ENCODE measurements at regions not wholly inside any gene's neighbourhood (a gene's known extent, or its start where the extent isn't known, plus 50 kb on each side); places are given as distances from the start of the nearest gene placed in this dataset.

DNA sequence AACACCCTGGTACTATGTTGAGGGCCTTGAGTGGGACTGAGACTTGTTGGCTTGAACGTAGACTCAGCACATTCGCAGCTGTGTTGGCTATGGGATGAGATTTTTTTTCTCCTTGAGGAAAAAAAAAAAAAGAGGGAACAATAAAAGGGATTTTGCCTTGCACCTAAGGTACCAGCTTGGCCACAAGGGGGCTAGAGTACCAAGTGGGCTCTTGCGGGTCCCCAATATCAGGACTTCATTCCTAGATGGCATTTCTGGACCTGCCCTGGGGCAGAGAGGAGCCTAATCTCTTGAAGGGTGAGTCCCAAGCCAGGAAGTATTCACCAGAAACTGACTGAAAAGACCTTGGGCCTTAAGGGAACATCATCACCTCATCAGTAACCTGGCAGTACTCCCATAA lies 1083.6 kb upstream of the PHF14 start:
- DNase-seq = no peak

DNA sequence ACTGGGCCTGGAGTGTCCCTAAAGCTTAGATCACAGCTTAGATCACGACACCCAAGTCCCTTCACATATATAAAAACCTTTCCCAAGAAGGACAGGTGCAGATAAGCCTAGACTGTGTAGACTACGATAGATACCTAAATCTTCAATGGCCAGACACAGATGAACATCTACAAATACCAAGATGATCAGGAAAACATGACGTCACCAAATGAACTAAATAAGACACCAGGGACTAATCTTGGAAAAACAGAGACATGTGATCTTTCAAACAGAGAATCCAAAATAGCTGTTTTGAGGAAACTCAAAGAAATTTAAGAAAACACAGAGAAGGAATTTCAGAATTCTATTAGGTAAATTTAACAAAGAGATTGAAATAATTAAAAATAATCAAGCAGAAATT lies 1082.6 kb upstream of the PHF14 start:
- no peak for DNase-seq

DNA sequence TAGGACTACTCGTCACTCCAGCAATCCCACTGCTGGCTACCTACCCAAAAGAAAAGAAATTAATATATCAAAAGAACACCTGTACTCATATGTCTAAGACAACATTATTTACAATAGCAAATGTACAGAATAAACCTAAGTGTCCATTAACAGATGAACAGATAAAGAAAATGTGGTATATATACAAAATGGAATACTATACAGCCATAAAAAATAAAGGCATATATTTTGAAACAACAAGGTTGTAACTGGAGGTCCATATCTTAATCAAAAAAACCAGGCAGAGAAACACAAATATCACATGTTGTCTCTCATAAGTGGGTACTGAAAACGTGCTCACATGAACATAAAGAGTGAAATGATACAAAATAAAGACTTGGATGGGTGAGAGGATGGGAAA lies 1073.3 kb upstream of the PHF14 start:
- DNase-seq = no peak

DNA sequence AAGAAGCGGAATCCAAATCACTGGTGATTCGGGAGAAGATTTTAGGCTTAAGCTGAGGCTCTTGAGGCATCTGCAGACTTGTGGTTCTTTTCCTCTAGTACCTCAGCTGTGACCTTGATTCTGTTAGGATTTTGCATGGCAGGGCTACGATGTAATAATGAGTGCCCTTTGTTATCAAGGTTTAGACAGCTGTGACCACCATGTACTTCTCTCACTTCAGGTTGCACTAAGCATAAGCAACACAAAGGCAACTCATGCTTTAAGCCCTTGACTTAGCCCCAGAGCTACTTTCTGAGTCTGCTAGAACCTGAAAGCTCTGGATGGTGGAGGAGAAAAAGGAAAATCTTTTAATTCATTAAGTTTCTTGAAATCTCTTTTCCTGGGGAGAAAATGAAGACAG lies 1052.3 kb upstream of the PHF14 start:
- no peak for DNase-seq

DNA sequence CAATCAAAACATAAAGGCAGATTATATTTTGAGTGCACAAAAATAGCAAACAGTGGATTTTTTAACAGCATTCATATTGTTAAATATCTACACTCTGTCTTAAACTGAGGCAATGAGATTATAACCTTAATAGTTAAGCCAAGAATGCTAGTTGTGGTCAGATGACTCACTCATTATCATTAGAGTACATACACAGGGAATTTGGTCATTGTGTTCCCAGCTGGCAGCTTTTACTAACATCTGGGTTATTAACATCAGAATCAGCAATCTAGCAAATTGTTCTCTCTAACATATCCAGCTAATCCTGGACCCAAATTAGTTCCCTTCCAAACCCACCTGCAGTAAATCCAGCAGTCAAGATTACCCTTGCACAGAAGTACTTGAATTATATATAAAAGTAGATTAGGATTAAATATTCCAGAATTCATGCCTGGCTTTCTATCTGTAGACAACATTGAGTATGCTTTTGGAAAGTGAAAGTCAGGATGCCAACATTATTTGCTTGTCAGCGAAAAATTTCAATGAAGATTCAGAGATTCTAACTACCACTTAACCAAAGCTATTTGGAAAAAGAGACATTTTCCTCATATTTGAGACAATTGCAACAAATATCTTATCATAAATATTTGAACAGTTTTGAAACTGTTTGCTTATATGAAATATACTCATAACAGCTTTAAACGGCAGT lies 1035.6 kb upstream of the PHF14 start:
- no peak for DNase-seq

DNA sequence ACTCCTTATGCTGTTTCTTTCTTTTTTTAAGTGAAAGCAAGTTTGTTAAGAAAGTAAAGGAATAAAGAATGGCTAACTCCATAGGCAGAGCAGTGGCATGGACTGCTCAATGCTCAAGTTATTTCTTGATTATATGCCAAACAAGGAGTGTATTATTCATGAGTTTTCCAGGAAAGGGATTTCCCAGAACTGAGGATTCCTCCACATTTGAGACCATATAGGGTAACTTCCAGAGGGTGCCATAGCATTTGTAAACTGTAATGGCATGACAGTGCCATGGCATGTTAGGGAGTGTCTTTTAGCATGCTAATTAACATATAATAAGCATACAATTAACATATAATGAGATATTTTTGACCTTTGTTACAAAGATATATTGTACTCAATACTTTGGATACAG lies 1034.5 kb upstream of the PHF14 start:
- DNase-seq = no peak

DNA sequence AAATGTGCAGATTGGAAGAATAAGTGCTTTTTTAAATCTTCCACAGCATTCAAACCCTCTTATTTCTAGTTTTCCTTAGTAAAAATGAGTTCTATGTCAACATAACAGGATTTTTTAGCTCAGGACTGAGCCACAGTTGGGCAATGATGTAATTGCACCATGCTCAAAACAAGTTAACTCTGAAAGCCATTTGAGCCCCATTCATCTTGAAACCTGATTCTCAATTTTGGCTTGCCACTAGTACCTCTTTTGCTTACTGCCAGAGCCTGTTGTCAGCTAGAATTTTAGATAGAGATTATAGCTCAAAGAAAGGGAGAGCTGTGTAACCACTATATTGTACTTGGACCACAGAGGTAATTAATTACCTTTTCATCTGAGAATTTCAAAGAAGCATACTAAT lies 1028.5 kb upstream of the PHF14 start:
- DNase-seq = peak; percentile 17

DNA sequence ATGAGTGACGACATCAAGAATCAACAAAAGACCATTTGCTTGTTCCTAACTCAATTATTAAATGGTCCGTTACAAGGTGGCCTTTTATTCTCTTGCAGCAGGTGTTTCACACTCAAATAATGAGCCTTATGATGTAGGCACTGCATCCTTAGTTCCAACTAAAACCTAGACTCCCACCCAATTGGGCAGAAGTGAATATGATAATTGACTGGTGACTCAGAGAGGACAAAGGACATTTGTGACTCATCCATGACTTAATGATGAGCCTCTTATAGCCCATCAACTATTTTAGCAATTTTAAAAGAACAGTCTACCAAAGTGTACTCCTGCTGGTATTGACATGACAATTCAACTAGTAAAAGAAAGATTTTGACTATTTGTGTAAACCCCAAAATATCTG lies 1027.8 kb upstream of the PHF14 start:
- peak; percentile 34 for DNase-seq

DNA sequence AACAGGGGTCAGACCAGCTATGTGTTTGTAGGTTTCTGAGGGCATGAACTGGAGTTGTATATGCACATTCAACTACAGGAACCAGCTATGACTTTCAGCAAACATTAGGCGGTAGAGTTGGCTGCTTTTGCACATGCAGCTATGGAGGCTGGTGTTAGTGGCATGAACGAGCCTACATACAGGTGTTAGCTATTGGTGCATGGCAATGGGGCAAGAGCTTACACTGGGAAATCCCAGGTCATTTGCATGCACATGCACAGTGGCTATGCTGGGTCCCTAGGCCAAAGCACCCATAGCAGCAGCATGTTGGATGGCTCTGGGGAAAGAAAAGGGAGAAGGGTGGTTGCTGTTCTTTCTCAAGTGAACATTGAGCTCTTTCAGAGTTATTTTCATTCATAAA lies 1018.5 kb upstream of the PHF14 start:
- no peak for DNase-seq

DNA sequence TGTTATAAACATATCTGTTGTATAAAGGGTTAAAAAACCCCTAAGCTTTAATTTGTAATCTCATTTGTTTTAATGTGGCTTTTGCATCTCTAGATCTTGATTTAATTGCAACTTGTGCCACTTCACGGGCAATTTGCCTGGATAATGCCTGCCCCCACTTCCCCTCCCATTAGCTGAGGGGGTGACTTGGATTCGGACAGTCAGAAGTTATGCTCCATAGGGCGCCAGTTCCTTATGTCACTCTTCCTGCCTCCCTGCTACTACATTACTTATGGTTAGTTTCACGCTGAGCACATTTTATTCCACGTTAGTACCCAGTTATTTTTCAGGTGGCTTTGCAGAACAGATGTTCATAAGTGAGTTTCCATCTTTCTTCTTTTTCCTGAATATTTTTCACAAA lies 1015.2 kb upstream of the PHF14 start:
- DNase-seq = no peak

DNA sequence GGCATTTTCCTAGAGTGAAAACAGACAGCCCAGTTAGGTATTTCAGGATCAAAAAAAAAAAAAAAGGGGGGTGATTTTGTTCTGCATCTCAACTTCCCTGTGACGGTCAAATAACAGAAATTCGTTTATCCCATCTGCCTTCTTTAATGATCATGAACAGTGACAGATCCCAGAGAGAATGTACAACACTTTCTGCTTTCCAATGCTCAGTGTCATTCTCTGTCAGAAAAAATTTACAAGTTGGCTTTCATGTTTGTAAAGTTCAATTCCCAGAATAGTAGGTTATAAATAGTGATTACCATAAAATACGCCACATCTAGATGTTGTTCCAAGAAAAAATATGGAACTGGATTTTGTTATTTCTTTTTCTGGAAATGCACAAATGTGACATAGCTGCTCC lies 1013.2 kb upstream of the PHF14 start:
- no peak for DNase-seq

DNA sequence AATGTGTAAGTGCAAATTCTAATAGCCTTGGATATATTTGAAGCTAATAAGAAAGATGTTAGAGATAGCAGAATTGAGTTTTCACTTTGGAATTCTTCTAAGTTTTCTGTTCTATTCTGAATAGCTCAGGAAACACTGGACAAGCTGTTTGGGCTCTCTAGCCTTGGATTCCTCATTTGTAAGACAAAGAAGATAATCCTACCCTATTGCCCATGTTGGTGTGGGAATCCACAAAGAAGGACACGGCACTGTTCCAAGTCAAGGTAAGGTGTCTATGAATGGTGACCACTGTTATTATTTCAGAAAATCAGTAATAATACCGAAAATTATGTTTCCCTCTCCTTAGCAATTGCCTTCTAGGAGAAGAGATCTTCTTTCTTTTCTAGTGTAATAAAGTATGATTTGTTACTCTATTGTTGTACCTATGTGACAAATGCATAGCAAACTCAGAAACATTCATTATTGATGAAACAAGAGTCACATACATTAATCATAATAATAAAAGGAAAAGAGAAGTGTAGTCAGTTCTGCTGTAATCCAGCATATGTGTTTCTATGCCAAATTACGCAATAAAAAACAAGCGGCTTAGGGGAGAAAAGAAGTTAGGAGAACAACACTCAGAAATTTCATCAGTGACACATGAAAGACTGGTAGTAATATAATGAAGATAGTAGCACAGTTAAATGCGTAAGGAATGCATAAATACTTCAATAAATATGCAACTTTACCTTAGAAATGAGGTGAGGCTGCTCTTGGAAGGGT lies 1012.3 kb upstream of the PHF14 start:
- DNase-seq = no peak

DNA sequence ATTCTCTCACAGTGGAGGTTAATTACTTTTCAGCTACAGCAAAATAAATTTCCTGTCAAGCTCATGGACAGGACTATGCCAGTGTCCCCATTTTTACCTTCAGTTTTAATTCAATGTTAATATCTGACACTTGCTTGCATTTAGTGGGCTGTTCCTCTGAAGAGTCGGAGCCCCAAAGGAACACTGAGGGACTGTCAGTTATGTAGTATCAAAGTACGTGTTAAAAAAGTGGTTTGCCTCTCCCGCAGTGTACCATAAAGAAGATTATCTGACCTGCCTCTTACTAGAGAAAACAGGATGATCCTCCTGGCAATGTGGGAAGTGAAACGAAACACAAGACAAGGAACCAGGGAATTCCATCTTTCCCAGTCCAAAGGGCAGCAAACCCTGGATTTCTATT lies 1010.9 kb upstream of the PHF14 start:
- no peak for DNase-seq

DNA sequence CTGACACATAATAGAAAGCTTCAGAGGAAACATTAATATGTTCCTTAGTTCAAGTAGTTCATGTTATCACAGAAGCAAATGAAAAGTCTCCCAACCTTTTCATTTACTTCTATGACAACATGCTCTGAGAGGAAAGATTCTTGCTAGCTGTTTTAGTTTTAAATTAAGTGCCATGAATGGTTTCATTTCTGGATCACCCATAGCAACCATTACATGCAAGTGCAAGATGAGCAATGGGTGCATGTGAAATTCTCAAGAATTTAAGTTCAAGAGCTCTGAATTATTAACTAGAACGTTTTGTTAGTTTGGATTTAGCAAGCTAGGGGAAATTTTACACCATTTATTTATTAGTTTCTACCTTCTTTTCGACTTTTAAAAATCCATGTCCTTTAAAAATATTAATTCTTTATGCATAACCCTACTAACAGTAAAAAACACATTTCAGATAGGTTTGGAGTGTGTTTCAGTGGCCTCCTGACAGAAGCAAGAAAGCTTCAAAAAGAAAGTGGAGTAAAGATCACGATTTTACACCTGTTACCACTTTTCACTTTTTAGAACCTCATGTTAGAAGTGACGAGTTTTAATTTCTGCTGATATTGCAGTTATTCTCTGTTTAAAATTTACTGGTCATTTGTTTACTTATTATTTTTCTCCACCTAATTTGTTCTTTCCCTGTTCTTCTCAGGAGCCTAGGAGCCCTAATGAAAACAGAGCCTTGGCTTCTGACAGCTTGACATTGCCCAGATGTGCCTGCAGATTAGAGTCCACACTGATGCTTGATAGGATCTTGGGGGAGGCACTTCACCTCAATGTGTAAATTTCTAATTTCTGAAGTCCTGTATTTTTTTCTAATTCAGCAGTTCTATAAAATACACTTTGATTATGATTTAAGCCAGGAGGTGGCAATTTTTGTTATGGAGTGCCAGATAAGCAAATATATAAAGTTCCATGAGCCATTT lies 995.3 kb upstream of the PHF14 start:
- DNase-seq = no peak

DNA sequence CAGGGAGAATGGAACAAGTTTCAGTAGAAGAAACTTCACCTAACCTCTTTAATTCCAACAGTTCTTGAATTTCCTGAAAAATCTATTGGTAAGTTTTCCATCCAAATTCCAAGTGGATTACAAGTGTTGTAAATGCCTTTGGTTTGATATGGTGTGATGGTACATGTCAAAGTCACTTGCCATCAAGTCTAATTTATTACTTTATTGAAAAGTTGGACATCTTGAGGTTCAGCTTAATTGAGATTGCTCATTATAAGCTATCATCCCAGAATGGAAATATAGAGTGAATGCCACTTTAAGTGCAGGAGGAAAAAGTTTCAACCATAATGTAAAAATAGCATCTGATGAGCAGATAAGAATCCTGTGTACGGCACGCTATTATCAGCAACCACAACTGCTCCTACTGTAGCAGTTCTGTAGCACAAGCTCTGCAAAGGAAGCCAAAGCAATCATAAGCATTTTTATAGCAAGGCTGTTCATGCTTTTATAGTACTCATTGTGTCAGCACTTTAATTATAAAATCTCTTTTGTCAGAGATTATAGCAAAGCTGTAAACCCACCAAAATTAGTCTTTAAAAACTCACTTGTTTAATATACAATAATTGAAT lies 991.8 kb upstream of the PHF14 start:
- no peak for DNase-seq

DNA sequence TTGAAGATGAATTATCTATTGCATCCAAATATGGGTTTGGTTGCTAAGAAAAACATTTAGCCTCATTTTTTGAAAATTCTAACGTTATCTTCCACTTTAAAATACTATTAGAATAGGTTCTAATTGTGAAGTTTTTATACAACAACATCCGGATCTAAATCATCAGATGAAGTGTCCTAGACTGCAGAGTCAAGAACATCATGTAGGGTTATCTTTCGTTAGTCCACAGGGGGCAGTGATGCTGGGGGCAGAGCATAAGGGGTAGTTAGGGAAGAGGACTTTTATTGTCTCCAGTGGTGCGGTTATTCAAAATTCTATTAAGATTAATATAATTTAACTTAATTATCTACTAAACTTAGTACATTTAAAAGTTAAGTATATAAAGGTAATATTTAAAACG lies 990.6 kb upstream of the PHF14 start:
- DNase-seq = no peak

DNA sequence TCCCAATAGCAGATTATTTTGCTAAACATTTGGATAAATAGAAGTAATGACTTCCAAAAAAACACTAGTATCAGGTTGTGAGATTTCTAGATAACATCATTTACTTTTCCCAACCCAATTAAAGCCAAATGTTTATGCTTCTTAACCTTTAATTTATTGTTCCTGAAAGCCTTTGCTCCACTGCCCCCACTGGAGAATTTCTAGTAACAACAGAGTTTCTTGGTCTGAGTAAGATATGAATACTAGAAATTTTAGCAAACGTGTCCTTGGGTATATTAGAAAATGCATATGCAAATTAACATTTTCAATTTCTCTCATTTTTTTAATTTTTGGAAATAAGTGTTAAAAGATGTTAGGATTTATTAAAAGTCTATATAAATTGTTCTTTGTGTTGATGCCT lies 958.0 kb upstream of the PHF14 start:
- DNase-seq = no peak

DNA sequence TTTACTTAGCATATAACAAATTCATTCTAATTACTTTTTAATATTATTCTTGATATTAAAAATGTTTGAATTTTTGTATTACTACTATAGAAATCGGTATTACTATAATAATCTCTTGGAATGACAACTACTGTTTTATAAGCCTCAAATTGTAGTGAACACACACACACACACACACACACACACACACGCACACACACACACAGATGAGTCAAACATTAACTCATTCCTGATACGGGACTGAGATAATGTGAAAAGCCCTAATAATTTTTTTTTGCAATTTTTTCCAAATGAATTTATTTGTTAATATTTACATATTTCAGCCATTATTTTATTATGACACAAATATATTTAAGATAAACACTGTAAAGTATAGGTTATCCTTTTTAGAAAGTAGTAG lies 951.2 kb upstream of the PHF14 start:
- no peak for DNase-seq

DNA sequence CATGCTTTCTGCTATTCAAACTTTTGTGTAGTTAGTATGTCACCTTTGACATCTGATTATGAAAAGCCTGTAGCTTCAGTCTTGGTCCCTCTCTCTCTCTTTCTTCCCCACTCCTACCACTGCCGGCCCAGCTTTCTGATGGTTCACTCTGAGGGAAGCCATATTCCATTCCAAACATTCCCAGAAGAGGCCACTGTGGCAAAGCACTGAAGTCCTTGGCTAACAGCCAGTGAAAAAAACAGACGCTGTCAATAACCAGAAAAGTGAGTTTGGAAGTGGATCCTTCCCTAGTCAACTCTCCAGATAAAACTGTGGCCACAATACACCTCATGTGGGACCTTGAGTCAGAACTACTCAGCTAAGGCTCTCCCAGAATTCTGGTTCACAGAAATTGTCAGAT lies 950.7 kb upstream of the PHF14 start:
- DNase-seq = peak; percentile 57

DNA sequence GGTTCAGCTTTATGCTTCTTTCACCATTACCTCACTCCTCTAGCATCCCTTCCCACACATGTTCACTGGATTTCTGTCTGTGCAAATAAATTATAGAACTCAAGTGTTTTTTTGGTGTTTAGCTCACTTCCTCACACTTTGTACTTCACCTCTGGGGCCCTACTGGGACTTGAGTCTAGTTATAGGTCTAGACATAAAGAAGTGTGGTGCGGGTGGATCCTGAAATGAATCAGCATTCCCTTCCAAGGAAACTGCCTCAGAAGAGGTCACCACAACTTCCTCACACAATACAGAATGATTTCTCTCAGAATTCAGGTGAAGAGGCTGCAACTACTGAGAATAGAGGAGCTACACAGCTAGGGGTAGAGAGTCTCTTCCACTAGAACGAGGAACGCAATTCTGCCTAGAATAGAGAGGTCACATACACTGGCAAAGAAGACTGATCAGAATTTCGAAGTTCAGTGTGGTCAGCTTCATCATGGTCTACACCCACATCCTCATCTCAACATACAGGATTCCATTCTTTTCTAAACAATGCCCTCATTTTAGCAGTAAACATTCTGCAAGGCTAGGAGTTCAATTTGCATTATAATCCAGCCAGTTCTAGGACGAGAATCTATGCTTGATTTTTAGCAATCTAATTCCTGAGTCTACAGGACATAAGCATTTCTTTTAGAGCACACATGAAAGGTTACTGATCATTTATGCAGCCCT lies 938.7 kb upstream of the PHF14 start:
- no peak for DNase-seq

DNA sequence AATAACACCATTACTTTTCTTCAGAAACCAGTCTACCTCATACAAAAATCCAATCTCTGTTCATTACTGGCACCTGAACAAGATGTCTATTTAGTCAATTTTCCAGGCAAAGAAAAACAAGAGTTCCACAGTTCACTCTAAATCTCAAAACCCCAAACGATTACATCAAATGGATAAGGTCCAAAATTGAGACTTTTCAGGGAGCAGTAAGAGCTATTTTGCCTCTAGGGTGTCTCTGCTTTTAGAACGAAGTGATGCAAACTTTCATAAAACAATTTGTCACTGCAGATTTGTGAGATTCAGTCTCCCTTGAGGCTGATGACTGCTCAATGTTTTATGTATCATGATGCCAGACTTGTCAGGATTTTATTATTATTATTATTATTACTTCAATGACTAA lies 937.0 kb upstream of the PHF14 start:
- DNase-seq = no peak

DNA sequence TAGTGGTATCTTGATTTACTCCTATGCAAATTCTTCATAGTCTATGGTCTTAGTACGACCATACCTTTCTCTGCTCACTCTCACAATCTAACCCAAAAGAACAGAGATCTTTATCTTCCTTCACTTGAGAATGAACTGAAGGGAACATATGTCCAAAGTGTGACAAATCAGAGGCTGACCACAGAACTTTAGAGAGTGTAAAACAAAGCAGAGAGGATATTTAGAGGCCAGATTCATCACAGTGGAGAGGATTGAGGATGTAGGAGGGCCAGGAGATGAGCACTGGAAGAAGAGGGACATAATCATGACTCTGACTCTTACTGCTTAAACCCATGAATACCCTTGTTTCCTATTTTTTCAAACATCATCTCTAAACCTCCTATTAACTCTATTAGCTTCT lies 935.3 kb upstream of the PHF14 start:
- no peak for DNase-seq

DNA sequence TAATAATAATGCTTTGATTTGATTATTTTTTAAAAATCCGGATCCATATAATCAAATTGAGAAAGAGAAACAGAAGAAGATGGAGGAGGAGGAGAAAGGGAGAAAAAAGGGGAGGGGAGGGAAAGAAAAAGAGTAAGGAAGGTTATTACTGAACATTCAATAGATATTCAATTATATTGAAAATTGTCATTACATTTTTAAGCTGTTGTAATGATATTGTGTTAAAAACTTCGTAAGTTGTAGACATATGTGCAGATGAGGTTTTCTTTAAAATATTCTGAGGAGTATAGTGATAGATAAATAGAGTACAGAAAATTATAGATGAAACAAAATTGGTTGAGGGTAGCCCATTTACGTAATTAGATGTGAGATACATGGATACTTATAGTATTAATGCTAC lies 933.0 kb upstream of the PHF14 start:
- no peak for DNase-seq
